Body of pancreas (tissue), 4 donors: ENCODE measurements at regions not wholly inside any gene's neighbourhood (a gene's known extent, or its start where the extent isn't known, plus 50 kb on each side); places are given as distances from the start of the nearest gene placed in this dataset.

Experiments used
- ATAC-seq: fragments of 150-250 bp; one replicate; pipeline ENCODE4 v1.9.1; 2016
- DNase-seq, 4 donors: peaks; one replicate each; pipeline ENCODE4 v3.0.0-alpha.2; 2019
- H3K27ac ChIP-seq, 4 donors: fragments of 200-600 bp; sonication (generic); 1 replicate in 3 of 4; 2 replicates in 1 of 4; pipeline versions ENCODE4 v1.5.1 to v1.6.1; 2016 to 2019; ENCODE audit warnings: mild to moderate bottlenecking in 1 of 4, mixed read lengths in 1 of 4, moderate library complexity in 1 of 4
- H3K27me3 ChIP-seq, 2 donors: fragments of 200-600 bp; sonication (generic); one replicate each; pipeline ENCODE4 v1.6.0; 2016; ENCODE audit warnings: mild to moderate bottlenecking in 1 of 2
- H3K36me3 ChIP-seq, 2 donors: fragments of 200-600 bp; sonication (generic); replicated peaks in 1 of 2; 2 replicates each; pipeline ENCODE4 v1.5.1; 2016; ENCODE audit warnings: low read depth in 2 of 2; ENCODE audit not compliant: insufficient read depth in 1 of 2
- H3K4me1 ChIP-seq: fragments of 200-600 bp; sonication (generic); one replicate; pipeline ENCODE4 v1.6.0; 2016
- H3K4me3 ChIP-seq, 2 donors: fragments of 200-600 bp; sonication (generic); 1 replicate in 1 of 2; 2 replicates in 1 of 2; pipeline ENCODE4 v1.5.1; 2016 to 2019
- H3K9me3 ChIP-seq, 3 donors: fragments of 200-600 bp; sonication (generic); 1 replicate in 2 of 3; 2 replicates in 1 of 3; pipeline ENCODE4 v1.5.1; 2016
- CTCF ChIP-seq, 7 experiments: fragments of 450-650 bp in 4 of 7; fragments of 200-600 bp in 3 of 7; sonication (generic) in 3 of 7; IDR thresholded peaks; one replicate each; pipeline ENCODE4 v1.5.1; 2016 to 2019; ENCODE audit warnings: antibody characterized with exemption in 7 of 7
- POLR2A ChIP-seq, 3 donors: fragments of 450-650 bp; IDR thresholded peaks; one replicate each; pipeline ENCODE4 v1.6.1; 2016; ENCODE audit warnings: antibody characterized with exemption in 3 of 3, mild to moderate bottlenecking in 2 of 3
- WGBS, 2 donors: methylation state at CpG; one replicate each; pipeline ENCODE4 v1.1.5; 2017; 5-methylcytosine and 5-hydroxymethylcytosine counted together
- intact Hi-C: fragments of 100-400 bp; cut with DNase I; formaldehyde crosslinking; loops from one replicate; pipeline ENCODE4 v1.15.1; 2023

GRCh38 chr11:95650276-95650675, 139.3 kb downstream of the FAM76B start:
- DNase-seq (no peak), ATAC-seq (no peak)
- Histone ChIP-seq H3K27me3 (no peaks in the 10 kb centered on the region), H3K4me3 (no peak overlapping the region), H3K36me3 (no peaks in the 10 kb centered on the region), H3K4me1 (no peaks in the 10 kb centered on the region), H3K27ac (no peak overlapping the region), H3K9me3 (no peaks in the 10 kb centered on the region)
- intact Hi-C loops: no loop called here
- TF ChIP-seq POLR2A (IDR thresholded peaks at IDR 0.05) (no peak), CTCF (IDR thresholded peaks at IDR 0.05) (no peak)
- 43 to 76% methylated on average over 1 of the region's 1 CpG for WGBS, 2 donors

GRCh38 chr11:95647871-95648270, 141.7 kb downstream of the FAM76B start:
- DNase-seq (no peak), ATAC-seq (no peak)
- WGBS, 2 donors: 28 to 43% methylated on average over 2 of the region's 2 CpGs
- Histone ChIP-seq H3K36me3 (no peaks in the 10 kb centered on the region), H3K9me3 (no peaks in the 10 kb centered on the region), H3K27ac (no peak overlapping the region), H3K4me3 (no peak overlapping the region), H3K4me1 (no peaks in the 10 kb centered on the region), H3K27me3 (no peaks in the 10 kb centered on the region)
- intact Hi-C loops: no loop called here
- TF ChIP-seq CTCF (IDR thresholded peaks at IDR 0.05) (no peak), POLR2A (IDR thresholded peaks at IDR 0.05) (no peak)

- Histone ChIP-seq H3K9me3 (no peaks in the 10 kb centered on the region), H3K36me3 (no peaks in the 10 kb centered on the region), H3K4me3 (no peak overlapping the region), H3K27me3 (no peaks in the 10 kb centered on the region), H3K27ac (no peak overlapping the region), H3K4me1 (no peaks in the 10 kb centered on the region)
- WGBS, 2 donors: 96 to 100% methylated on average over 1 of the region's 1 CpG
- intact Hi-C loops: no loop called here
- TF ChIP-seq POLR2A (IDR thresholded peaks at IDR 0.05) (no peak), CTCF (IDR thresholded peaks at IDR 0.05) (no peak)
- DNase-seq (peak in 1 of 4 donors; percentile 13), ATAC-seq (peak; percentile 33)
These were observed 142.2 kb downstream of the FAM76B start for GRCh38 chr11:95647355-95647754.

DNA sequence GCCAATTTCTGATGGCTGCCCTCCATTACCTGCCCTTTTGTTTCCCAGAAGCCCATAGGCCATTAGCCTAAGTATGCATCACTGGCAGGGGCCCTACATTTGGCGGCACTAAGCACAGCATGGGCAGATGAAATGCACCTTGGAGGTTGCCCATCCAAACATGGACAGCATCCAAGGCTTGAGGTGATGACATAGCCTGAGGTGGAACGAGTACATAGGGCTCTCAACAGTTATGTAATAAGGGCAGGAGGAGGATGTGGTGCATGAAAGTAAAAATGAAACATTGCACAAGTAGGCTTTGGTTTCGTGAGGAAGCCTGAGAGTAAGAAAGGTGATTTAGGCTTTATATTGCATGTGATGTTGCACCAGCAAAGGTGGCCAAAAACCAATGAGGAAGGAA, 148.1 kb downstream of the FAM76B start:
- TF ChIP-seq POLR2A (IDR thresholded peaks at IDR 0.05) (no peak), CTCF (IDR thresholded peaks at IDR 0.05) (no peak)
- Histone ChIP-seq H3K27me3 (no peaks in the 10 kb centered on the region), H3K4me1 (no peaks in the 10 kb centered on the region), H3K27ac (no peak overlapping the region), H3K9me3 (no peaks in the 10 kb centered on the region), H3K4me3 (no peak overlapping the region), H3K36me3 (no peaks in the 10 kb centered on the region)
- no peak for ATAC-seq
- intact Hi-C loops: no loop called here
- DNase-seq: no peak
- WGBS, 2 donors: 49 to 67% methylated on average over 3 of the region's 3 CpGs

GRCh38 chr11:95638501-95638900, 151.1 kb downstream of the FAM76B start:
- Histone ChIP-seq H3K36me3 (no peaks in the 10 kb centered on the region), H3K9me3 (no peaks in the 10 kb centered on the region), H3K4me3 (no peak overlapping the region), H3K27ac (no peak overlapping the region), H3K27me3 (no peaks in the 10 kb centered on the region), H3K4me1 (no peaks in the 10 kb centered on the region)
- ATAC-seq (no peak), DNase-seq (no peak)
- WGBS, 2 donors: 57 to 59% methylated on average over 1 of the region's 1 CpG
- intact Hi-C loops: no loop called here
- no peak for TF ChIP-seq CTCF (IDR thresholded peaks at IDR 0.05)
- TF ChIP-seq POLR2A (IDR thresholded peaks at IDR 0.05): no peak
